Transverse colon (tissue), 4 donors: ENCODE measurements at regions not wholly inside any gene's neighbourhood (a gene's known extent, or its start where the extent isn't known, plus 50 kb on each side); places are given as distances from the start of the nearest gene placed in this dataset.

Experiments
- DNase-seq: peaks from one replicate; pipeline ENCODE4 v3.0.0-alpha.2; 2019
- H3K27ac ChIP-seq, 4 donors: fragments of 200-600 bp; sonication (generic); 2 replicates each; pipeline ENCODE4 v1.5.1; 2016 to 2018; ENCODE audit warnings: inconsistent platforms in 4 of 4
- H3K27me3 ChIP-seq: fragments of 200-600 bp; sonication (generic); 2 replicates; pipeline ENCODE4 v1.5.1; 2017; ENCODE audit warnings: inconsistent platforms
- H3K36me3 ChIP-seq, 4 donors: fragments of 200-600 bp; sonication (generic); 2 replicates each; pipeline ENCODE4 v1.5.1; 2017 to 2019; ENCODE audit warnings: inconsistent platforms in 4 of 4
- H3K4me1 ChIP-seq, 4 donors: fragments of 200-600 bp; sonication (generic); 2 replicates each; pipeline ENCODE4 v1.5.1; 2017 to 2020; ENCODE audit warnings: inconsistent platforms in 4 of 4
- H3K4me3 ChIP-seq, 4 donors: fragments of 200-600 bp; sonication (generic); 1 replicate in 1 of 4; 2 replicates in 3 of 4; pipeline versions ENCODE4 v1.5.1 to v1.6.1; 2017 to 2019; ENCODE audit warnings: inconsistent platforms in 4 of 4
- H3K9me3 ChIP-seq, 2 donors: fragments of 200-600 bp; sonication (generic); 2 replicates each; pipeline ENCODE4 v1.5.1; 2017 to 2019; ENCODE audit warnings: inconsistent platforms in 2 of 2
- CTCF ChIP-seq, 5 experiments: fragments of 200-600 bp in 3 of 5; fragments of 450-650 bp in 2 of 5; sonication (generic) in 3 of 5; IDR thresholded peaks; 1 replicate in 2 of 5; 2 replicates in 3 of 5; pipeline ENCODE4 v1.5.1; 2016 to 2017; ENCODE audit warnings: antibody characterized with exemption in 5 of 5, inconsistent platforms in 3 of 5, mild to moderate bottlenecking in 2 of 5, moderate library complexity in 1 of 5
- EP300 ChIP-seq: sonication (generic); formaldehyde crosslinking; IDR thresholded peaks from one replicate; pipeline ENCODE4 v1.6.1; 2017; ENCODE audit warnings: antibody characterized with exemption, low read depth
- POLR2A ChIP-seq: fragments of 450-650 bp; IDR thresholded peaks from one replicate; pipeline ENCODE4 v1.6.1; 2016; ENCODE audit warnings: antibody characterized with exemption, mild to moderate bottlenecking, moderate library complexity
- POLR2AphosphoS5 ChIP-seq, 3 donors: sonication (generic); formaldehyde crosslinking; IDR thresholded peaks; one replicate each; pipeline ENCODE4 v1.6.1; 2016; ENCODE audit warnings: antibody characterized with exemption in 3 of 3
- WGBS, 2 donors: methylation state at CpG; one replicate each; pipeline ENCODE4 v1.1.5; 2018; ENCODE audit warnings: low coverage in 1 of 2; 5-methylcytosine and 5-hydroxymethylcytosine counted together
- in situ Hi-C, 4 donors: fragments of 200-750 bp; cut with MboI; loops; one replicate each; pipeline versions ENCODE4 v1.15.0 to v1.15.1; 2017; ENCODE audit warnings: low sequenced_read_pairs in 3 of 4, low pct_ligation_motif_present in 1 of 4, low pct_unique_long_range_greater_than_20kb in 1 of 4
- intact Hi-C: fragments of 100-400 bp; cut with DNase I; formaldehyde crosslinking; loops from one replicate; pipeline ENCODE4 v1.15.1; 2023; ENCODE audit warnings: low total_unique reads

- Histone ChIP-seq H3K9me3 (no peaks in the 10 kb centered on the region), H3K4me1 (no peaks in the 10 kb centered on the region), H3K36me3 (no peaks in the 10 kb centered on the region), H3K27ac (no peak overlapping the region), H3K4me3 (no peak overlapping the region), H3K27me3 (no peaks in the 10 kb centered on the region)
- DNase-seq, result no peak
- in situ Hi-C loops, result no loop called here
- 85 to 100% methylated on average over 1 to 9 of the region's 9 CpGs for WGBS, 2 donors
- TF ChIP-seq POLR2AphosphoS5 (IDR thresholded peaks at IDR 0.05) (no peak), EP300 (no peak), POLR2A (no peak), CTCF (IDR thresholded peaks at IDR 0.05) (no peak)
- intact Hi-C loops, result no loop called here
These were observed 1524.7 kb upstream of the TMEM132C start for GRCh38 chr12:126742241-126742641.

DNA sequence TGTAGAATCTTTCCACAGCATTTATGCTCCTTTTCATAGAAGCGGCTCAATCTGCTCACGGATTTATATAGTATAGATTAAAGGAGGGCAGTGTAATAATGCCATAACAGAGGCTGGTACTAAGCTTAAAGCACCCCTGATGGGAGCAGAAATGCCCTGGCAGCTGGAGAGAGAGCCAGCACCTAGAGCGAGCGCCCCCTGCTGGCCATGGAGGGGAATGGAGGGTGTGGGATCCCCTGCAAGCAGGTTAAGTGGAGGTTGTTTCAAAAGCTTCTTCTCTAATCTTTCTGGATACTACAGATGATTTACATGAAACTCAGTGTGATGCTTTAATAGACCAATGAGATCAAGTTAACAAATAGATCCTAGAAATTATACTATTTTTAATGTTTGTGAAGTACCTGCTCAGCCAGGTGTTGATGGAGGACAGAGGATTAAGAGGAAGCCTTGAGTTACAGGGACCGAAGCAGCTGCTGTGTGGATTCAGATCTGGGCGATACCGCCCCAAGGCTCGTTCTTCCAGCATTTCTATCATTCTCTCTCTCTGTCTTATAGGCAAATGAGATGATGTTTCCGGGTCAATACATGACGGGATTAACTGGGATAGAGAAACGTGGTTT is 1519.3 kb upstream of the TMEM132C start:
- in situ Hi-C loops (no loop called here), intact Hi-C loops (no loop called here)
- 60 to 76% methylated on average over 7 to 11 of the region's 11 CpGs for WGBS, 2 donors

GRCh38 chr12:126752021-126752420 is 1514.9 kb upstream of the TMEM132C start:
- intact Hi-C loops (no loop called here), in situ Hi-C loops (no loop called here)
- no peak for DNase-seq
- TF ChIP-seq POLR2AphosphoS5 (IDR thresholded peaks at IDR 0.05) (no peak), CTCF (IDR thresholded peaks at IDR 0.05) (no peak), POLR2A (no peak), EP300 (no peak)
- Histone ChIP-seq H3K4me1 (no peaks in the 10 kb centered on the region), H3K36me3 (no peaks in the 10 kb centered on the region), H3K27ac (no peak overlapping the region), H3K27me3 (no peaks in the 10 kb centered on the region), H3K4me3 (no peak overlapping the region), H3K9me3 (no peaks in the 10 kb centered on the region)
- WGBS, 2 donors, result 70 to 71% methylated on average over 4 of the region's 4 CpGs

More for the DNA sequence above, 1519.3 kb upstream of the TMEM132C start:
- Histone ChIP-seq H3K9me3 (no peaks in the 10 kb centered on the region), H3K27ac (no peak overlapping the region), H3K4me1 (no peaks in the 10 kb centered on the region), H3K4me3 (no peak overlapping the region), H3K36me3 (no peaks in the 10 kb centered on the region), H3K27me3 (no peaks in the 10 kb centered on the region)
- TF ChIP-seq POLR2A (no peak), POLR2AphosphoS5 (IDR thresholded peaks at IDR 0.05) (no peak), CTCF (IDR thresholded peaks at IDR 0.05) (peak; percentile 61 to 89 (median 83))
- peak; percentile 39 for DNase-seq

- 68 to 89% methylated on average over 2 of the region's 2 CpGs for WGBS, 2 donors
- Histone ChIP-seq H3K27ac (no peak overlapping the region), H3K4me1 (no peaks in the 10 kb centered on the region), H3K36me3 (no peaks in the 10 kb centered on the region), H3K27me3 (no peaks in the 10 kb centered on the region), H3K4me3 (no peak overlapping the region), H3K9me3 (no peaks in the 10 kb centered on the region)
- intact Hi-C loops, result no loop called here
- in situ Hi-C loops, result no loop called here
- no peak for DNase-seq
- TF ChIP-seq CTCF (IDR thresholded peaks at IDR 0.05), result no peak
- TF ChIP-seq EP300, result no peak
- no peak for TF ChIP-seq POLR2A
- TF ChIP-seq POLR2AphosphoS5 (IDR thresholded peaks at IDR 0.05), result no peak
These were observed 1509.6 kb upstream of the TMEM132C start for GRCh38 chr12:126757326-126757725.
